ENCODE measurements at regions not wholly inside any gene's neighbourhood (a gene's known extent, or its start where the extent isn't known, plus 50 kb on each side); places are given as distances from the start of the nearest gene placed in this dataset.

- TF ChIP-seq CTCF (conservative IDR thresholded peaks at IDR 0.05) (no peak), ZFX (IDR thresholded peaks at IDR 0.05) (no peak)
Observed at GRCh38 chr1:184199438-184200085, 148.0 kb downstream of the TSEN15 start.

Data from C4-2B (cell line).